GM21381 (cell line): ENCODE measurements at regions not wholly inside any gene's neighbourhood (a gene's known extent, or its start where the extent isn't known, plus 50 kb on each side); places are given as distances from the start of the nearest gene placed in this dataset.

Experiments used
- ATAC-seq: cut with Tn5 transposase; IDR thresholded peaks from one replicate; pipeline ENCODE4 v1.9.1; 2021; ENCODE audit warnings: mild to moderate bottlenecking, moderate library complexity; ENCODE audit not compliant: unreplicated experiment

GRCh38 chr3:72569754-72570440 is 278.3 kb downstream of the SHQ1 start:
- no peak for ATAC-seq

DNA sequence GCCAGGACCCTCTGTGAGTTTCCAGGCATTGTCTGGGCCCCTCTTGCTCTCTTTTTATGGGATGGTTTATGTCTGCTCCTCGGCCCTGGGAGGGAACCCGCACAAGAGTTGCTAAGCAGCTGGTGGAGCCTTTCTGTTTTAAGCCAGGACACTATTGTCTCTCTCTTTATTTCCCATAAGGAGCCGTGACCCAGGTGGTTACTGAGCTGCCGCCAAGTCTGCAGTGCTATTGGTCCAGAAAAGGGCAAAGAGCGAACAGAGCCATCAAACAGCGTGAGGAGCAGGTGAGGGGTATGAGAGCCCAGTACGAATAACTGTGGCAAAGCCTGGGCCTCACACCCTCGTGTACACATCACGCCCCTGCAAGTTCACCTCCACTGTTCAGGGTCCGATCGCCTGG is 280.2 kb downstream of the SHQ1 start:
- no peak for ATAC-seq

GRCh38 chr3:72567474-72567873 is 280.8 kb downstream of the SHQ1 start:
- no peak for ATAC-seq

DNA sequence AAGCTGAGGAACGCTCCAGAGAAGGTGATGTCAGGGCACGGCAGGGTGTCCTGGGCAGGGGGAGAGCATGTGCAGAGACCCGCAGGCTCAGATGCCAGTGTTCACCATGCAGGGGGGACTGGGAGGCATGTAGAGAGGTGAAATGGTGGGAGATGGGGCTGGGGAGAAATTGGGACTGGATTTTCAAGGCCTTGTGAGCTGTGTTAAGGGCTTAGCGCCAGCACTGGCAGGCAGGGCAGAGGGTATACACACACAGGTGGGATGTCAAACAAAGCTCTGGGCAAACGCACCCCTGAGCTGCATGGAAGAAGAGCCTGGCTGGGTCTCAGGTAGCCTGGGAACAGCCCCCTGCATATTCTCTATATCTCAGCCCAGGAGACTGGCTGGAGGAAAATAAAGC is 282.7 kb downstream of the SHQ1 start:
- no peak for ATAC-seq

- no peak for ATAC-seq
Observed at GRCh38 chr3:72563690-72564370, 284.4 kb downstream of the SHQ1 start.

DNA sequence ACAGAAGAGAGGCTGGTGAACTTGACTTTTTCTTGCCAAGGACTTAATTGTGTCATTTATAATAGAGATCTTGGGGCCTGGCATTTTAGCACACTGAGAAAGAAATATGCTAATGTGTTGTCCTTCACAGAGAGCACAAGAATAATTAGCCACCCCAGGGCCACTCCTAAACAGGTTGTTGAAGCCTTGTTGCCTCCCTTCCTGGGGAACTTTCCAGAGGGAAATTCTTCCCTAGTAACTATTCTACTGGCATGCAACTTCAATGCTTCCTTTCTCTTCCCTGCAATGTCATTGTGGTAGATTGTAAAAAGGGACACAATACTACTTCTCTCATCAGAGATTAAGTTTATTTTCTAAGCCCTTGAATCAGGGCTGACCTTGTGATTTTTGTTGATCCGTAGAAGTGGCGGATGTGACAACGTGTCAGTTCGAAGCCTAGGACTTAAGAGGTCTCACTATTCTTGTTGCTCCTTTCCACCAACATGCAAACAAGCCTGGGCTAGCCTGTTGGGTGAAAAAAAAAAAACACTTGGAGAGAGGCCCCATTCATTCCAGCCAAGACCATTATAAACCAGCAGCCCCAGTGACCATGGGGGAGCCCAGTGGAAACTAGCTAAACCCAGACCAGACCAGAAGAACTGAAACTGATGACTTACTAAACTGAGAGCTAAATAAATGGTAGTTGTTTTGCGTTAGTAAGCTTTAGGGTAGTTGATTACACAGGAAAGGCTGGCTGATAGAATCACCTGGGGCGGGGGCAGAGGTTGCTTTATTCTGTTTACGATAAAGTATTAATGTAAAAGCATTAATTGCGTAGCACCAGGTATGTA is 287.2 kb downstream of the SHQ1 start:
- no peak for ATAC-seq

DNA sequence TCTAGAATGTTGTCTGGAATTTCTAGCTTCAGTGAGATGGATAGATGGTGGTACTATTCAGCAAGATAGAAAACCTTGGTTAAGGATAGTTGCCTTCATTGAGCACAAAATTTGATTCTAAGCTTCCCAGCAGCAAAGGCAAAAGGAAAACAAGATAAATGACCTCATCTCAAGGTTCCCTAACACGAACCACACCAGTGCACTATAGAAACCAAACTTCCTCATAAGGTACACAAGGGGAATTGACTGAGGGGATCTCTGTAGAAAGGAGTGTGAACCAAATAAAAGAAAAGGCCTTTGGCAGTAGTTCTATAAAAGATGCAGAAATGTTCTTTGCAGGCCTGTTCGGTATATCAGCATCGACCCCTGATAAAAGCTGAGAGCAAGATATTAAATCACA is 288.9 kb downstream of the SHQ1 start:
- no peak for ATAC-seq

DNA sequence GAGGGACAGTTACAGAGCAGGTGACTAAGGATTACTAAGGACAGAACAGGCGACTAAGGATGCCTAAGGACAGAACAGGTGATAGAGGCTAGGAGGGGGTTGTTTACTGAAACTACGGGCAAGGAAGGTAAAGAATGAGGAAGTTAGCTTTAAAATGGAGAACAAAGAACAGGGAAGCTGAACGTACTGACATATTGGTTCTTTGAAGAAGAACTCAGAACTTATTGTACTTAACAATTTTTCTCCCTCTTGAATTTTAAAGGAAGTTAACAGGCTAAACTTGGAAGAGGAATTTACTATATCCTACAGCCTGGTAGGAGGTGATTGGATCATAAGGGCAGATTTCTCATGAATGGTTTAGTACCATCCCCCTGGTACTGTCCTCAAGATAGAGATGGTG is 290.2 kb downstream of the SHQ1 start:
- no peak for ATAC-seq

GRCh38 chr3:72555714-72556113 is 292.5 kb downstream of the SHQ1 start:
- ATAC-seq, result no peak

- no peak for ATAC-seq
Observed at GRCh38 chr3:72554689-72555088, 293.6 kb downstream of the SHQ1 start.

DNA sequence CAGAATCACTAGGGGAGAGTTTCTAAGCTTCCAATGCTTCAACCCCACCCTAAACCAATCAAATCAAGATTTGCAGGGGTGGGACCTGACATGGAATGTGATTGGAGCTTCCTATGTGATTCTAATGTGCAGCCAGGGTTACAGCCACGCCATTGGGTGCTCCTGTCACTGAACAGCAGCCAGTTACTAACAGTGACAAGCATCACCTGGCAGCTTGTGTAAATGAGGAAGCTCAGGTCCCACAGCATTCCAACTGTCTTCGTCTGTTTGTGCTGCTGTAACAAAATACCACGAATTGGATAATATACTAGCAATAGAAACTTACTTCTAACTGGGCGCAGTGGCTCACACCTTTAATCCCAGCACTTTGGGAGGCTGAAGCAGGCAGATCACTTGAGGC is 294.9 kb downstream of the SHQ1 start:
- ATAC-seq, result no peak

DNA sequence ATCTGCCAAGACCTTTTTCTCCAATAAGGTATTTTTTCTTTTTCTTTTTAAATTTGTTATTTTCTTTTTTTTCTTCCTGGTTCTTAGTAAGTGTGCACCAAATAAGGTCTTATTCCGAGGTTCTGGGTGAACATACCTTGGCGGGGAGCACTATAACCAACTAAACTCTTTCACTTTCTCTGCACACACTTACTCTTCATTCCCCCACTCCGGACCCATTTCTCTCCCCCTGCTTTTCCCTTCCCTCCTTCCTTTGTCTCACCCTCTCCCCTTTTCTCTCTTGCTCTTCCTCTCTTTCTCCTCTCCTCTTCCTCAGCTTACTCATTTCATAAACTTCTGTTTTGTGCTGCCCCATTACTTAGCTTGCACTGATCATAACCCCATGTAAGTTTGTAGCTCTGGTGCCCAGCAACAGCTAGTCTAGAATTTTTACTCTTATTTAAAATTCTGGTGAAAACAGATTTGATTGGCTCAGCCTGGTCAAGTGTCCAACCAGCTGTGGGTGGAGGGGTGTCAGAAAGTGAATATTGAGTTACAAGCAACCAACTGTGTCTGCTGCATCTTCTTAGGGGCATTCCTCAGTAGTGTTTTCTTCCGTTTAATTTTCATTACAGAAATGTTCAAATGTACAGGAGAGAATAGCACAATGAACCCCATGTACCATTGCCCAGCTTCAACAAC is 297.5 kb downstream of the SHQ1 start:
- no peak for ATAC-seq

DNA sequence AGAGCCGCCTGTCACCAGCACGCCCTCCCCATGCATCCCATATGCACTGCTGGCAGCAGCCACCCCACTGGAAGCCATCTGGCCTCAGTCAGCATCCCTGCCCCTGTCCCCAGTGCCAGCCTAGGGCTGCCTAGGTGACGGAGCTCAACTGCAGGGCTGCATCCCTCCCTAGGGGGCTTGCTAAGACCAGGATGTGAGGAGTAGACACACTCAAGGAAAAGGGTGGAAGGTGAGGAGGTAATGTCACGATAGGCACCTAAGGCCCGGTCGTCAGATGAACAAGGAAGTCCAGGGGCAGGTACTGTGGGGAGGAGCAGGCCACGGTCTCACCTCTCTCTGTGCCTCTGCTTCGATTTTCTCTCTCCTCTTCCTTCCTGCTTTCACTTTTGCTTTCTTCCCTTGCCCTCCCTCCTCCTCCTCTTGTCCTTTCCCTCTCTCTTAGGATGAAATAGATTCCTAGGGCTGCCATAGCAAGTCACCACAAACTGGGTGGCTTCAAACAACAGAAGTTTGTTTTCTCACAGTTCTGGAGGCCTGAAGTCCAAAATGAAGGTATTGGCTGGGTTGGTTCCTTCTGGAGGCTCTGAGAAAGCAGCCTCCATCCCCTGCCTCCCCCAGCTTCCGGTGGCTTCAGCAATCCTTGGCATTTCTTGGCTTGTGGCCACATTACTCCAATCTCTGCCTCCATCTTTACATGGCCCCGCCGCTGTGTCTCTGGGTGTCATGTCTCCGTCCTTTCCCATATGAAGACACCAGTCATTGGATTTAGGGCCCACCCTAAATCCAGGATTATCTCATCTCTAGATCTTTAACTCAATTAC is 298.3 kb downstream of the SHQ1 start:
- no peak for ATAC-seq

- ATAC-seq, result no peak
Observed at GRCh38 chr3:72548981-72549380, 299.3 kb downstream of the SHQ1 start.

- ATAC-seq, result no peak
Observed at GRCh38 chr3:72548461-72548860, 299.8 kb downstream of the SHQ1 start.

GRCh38 chr3:72547183-72547582 is 301.1 kb downstream of the SHQ1 start:
- no peak for ATAC-seq

DNA sequence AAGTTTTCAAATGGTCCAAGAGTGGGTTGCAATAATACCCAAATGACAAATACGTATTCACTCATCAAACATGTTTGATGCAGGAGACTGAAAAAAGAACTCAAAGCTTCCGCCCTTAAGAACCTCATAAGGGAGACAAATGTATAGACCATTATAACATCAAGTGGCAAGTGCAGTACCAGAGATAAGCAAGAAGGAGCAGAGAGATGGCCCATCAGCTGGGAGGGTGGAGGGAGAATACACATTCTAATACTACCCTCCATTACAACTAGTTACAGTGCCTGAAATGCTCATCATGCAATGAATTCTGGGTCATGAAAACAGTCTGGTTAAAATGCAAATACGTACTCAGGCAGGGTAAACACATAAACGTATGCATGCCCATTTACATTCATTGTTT is 304.0 kb downstream of the SHQ1 start:
- no peak for ATAC-seq

- ATAC-seq, result no peak
Observed at GRCh38 chr3:72543246-72543645, 305.0 kb downstream of the SHQ1 start.

DNA sequence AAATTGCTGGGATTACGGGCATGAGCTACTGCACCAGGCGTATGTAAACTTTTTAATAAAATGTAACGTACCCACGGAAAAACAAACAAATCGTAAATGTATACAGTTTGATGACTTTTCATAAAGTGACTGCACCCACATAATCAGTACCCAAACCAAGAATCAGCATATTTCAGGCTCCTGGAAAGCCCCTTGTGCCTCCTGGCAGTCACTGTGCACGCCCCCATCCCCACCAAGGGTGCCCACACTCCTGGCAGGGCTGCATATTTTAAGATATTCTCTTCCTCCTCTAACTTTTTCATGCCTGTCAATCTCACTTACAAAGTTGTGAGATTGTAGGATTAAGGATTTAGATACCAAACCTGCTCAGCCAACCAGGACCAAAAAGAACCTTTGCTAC is 305.5 kb downstream of the SHQ1 start:
- no peak for ATAC-seq

DNA sequence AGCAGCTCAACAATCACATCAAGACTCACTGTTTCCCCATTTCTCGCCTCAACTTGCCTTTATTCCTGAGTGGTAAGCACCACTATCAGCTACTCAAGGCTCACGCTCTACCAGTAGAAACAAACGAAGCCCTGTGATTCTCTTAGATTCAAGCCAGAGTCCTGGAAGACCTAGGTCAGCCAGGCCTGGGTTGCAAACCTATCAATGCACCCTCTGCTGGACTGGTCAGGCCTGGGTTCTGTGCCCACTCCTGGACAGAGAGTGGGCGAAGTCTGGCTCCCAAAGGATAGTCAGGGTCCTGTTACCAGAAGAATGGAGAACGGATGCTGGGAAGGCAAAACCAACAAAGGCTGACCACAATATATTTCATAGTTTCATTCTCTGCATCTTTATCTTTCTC is 308.4 kb downstream of the SHQ1 start:
- no peak for ATAC-seq
